K562 (cell line): ENCODE measurements at regions not wholly inside any gene's neighbourhood (a gene's known extent, or its start where the extent isn't known, plus 50 kb on each side); places are given as distances from the start of the nearest gene placed in this dataset.
A peak's percentile ranks its signal among the peaks of the same experiment; 100 is the strongest.
"Not testable (repeated sequence)": the region's sequence is repeated elsewhere in the genome, so short reads cannot be mapped to it uniquely, and the experiment has no call there.

ENCODE experiments used
- ATAC-seq: fragments of 200-7000 bp; cut with Tn5 transposase; 3 replicates; pipeline ENCODE4 v1.9.1; 2020; ENCODE audit warnings: moderate library complexity
- BruUV-seq: library from RNA; stranded (reverse); fragments of 400-500 nt; replicated peaks from 2 replicates; lab custom pipeline; 2021; lab: Mats Ljungman, UMichigan
- CTCF ChIA-PET: fragments of 300-600 bp; formaldehyde crosslinking; extraction: SDS; loops from one replicate; lab custom pipeline; 2021; ENCODE audit warnings: low intra/inter-chr PET ratio; lab: Yijun Ruan, JAX
- POLR2A ChIA-PET: fragments of 300-600, 350-650 bp; sonication (Branson Sonifier 250); formaldehyde crosslinking; extraction: SDS; loops from one replicate; lab custom pipeline; 2021; ENCODE audit warnings: antibody characterized with exemption, inconsistent platforms; lab: Yijun Ruan, JAX
- DNase-seq, 4 experiments: peaks; one replicate each; pipeline versions ENCODE4 v3.0.0 to v3.0.0-alpha.2; 2011 to 2018; ENCODE audit warnings: low spot score in 3 of 4, mixed read lengths in 3 of 4; ENCODE audit errors: extremely low read depth in 1 of 4
- FAIRE-seq: peaks from 2 replicates; lab custom pipeline; 2011; peaks lifted over from hg19 to GRCh38; lab: Jason Lieb, UNC
- H2AFZ ChIP-seq: 2 replicates; pipeline ENCODE4 v1.6.0; 2011; ENCODE audit warnings: low read depth, low read length, control low read depth, inconsistent platforms
- H3K27ac ChIP-seq: fragments of 200-600 bp; 3 replicates; pipeline ENCODE4 v1.8.0; 2011; ENCODE audit warnings: low read depth, mild to moderate bottlenecking, control low read depth, inconsistent platforms, low read length, moderate library complexity, mixed read lengths; ENCODE audit errors: extremely low read depth
- H3K27me3 ChIP-seq, 2 experiments: fragments of 300-600 bp in 1 of 2; 2 replicates in 1 of 2; 3 replicates in 1 of 2; pipeline versions ENCODE4 v1.6.0 to v1.8.0; 2011; ENCODE audit warnings: inconsistent platforms in 2 of 2, low read length in 2 of 2, mild to moderate bottlenecking in 1 of 2, mixed read lengths in 1 of 2, moderate library complexity in 1 of 2; ENCODE audit not compliant: control insufficient read depth in 2 of 2, insufficient read depth in 2 of 2
- H3K36me3 ChIP-seq: fragments of 300-600 bp; 3 replicates; pipeline ENCODE4 v1.8.0; 2011; ENCODE audit warnings: mild to moderate bottlenecking, low read length, inconsistent platforms; ENCODE audit not compliant: control insufficient read depth, insufficient read depth
- H3K4me1 ChIP-seq, 2 experiments: fragments of 200-600 bp in 1 of 2; replicated peaks in 1 of 2; 2 replicates in 1 of 2; 3 replicates in 1 of 2; pipeline versions ENCODE4 v1.5.1 to v1.8.0; 2011; ENCODE audit warnings: inconsistent platforms in 2 of 2, low read length in 2 of 2, mild to moderate bottlenecking in 1 of 2, mixed read lengths in 1 of 2, moderate library complexity in 1 of 2; ENCODE audit not compliant: control insufficient read depth in 2 of 2, insufficient read depth in 2 of 2
- H3K4me2 ChIP-seq: 2 replicates; pipeline ENCODE4 v1.6.1; 2011; ENCODE audit warnings: low read length, control low read depth, inconsistent platforms, mixed read lengths; ENCODE audit not compliant: insufficient read depth
- H3K4me3 ChIP-seq: fragments of 200-600 bp; sonication (generic), shearing (Covaris generic); 2 replicates; pipeline ENCODE4 v1.5.1; 2016; ENCODE audit warnings: control low read depth, inconsistent platforms
- H3K79me2 ChIP-seq: fragments of 200-600 bp; 3 replicates; pipeline ENCODE4 v1.8.0; 2011; ENCODE audit warnings: low read length, inconsistent platforms; ENCODE audit not compliant: control insufficient read depth, insufficient read depth
- H3K9ac ChIP-seq, 2 experiments: 2 replicates each; pipeline versions ENCODE4 v1.6.0 to v1.6.1; 2011; ENCODE audit warnings: low read depth in 2 of 2, low read length in 2 of 2, control low read depth in 1 of 2, inconsistent platforms in 1 of 2, mild to moderate bottlenecking in 1 of 2, mixed read lengths in 1 of 2; ENCODE audit not compliant: insufficient read depth in 1 of 2
- H3K9me1 ChIP-seq: one replicate; pipeline ENCODE4 v1.6.0; 2011; ENCODE audit warnings: inconsistent platforms, mild to moderate bottlenecking, low read length, moderate library complexity; ENCODE audit not compliant: control insufficient read depth, insufficient read depth
- H3K9me3 ChIP-seq: replicated peaks from 2 replicates; pipeline ENCODE4 v1.5.1; 2011; ENCODE audit warnings: low read depth, low read length, inconsistent platforms; ENCODE audit not compliant: control insufficient read depth, insufficient read depth
- H4K20me1 ChIP-seq: replicated peaks from 2 replicates; pipeline ENCODE4 v1.6.1; 2011; ENCODE audit warnings: low read length, inconsistent platforms, mixed read lengths; ENCODE audit not compliant: control insufficient read depth, insufficient read depth
- CBX2 ChIP-seq: fragments of 200-600 bp; sonication (generic); IDR thresholded peaks from one replicate; pipeline ENCODE4 v1.6.1; 2012; ENCODE audit warnings: mild to moderate bottlenecking, low read length, inconsistent platforms; ENCODE audit not compliant: insufficient read depth, poor library complexity, severe bottlenecking
- CTBP1 ChIP-seq: fragments of 450-650 bp; IDR thresholded peaks from 2 replicates; pipeline ENCODE4 v1.6.1; 2016; ENCODE audit warnings: borderline replicate concordance
- MAX ChIP-seq: sonication (generic); formaldehyde crosslinking; IDR thresholded peaks from 2 replicates; pipeline ENCODE4 v1.9.0; 2022; ENCODE audit warnings: mild to moderate bottlenecking, missing genetic modification reagents
- RAD21 ChIP-seq, 2 experiments: fragments of 250-450 bp in 1 of 2; fragments of 450-650 bp in 1 of 2; sonication (Bioruptor Pico) in 1 of 2; formaldehyde crosslinking in 1 of 2; IDR thresholded peaks in 1 of 2; conservative IDR thresholded peaks in 1 of 2; 2 replicates each; pipeline versions ENCODE4 v1.4.0 to v1.8.0; 2020 to 2022; ENCODE audit warnings: mild to moderate bottlenecking in 2 of 2, moderate library complexity in 1 of 2
- WGBS: fragments of 100-300 bp; shearing (Covaris generic); methylation state at CpG from one replicate; pipeline ENCODE4 v1.1.6; 2016; ENCODE audit warnings: low coverage, mixed read lengths; ENCODE audit not compliant: insufficient coverage; ENCODE audit errors: missing lambda C conversion rate; 5-methylcytosine and 5-hydroxymethylcytosine counted together
- in situ Hi-C: fragments of 300-500 bp; cut with MboI; formaldehyde crosslinking; loops from 4 replicates; pipeline ENCODE4 v1.15.0; 2018; ENCODE audit warnings: inconsistent platforms, mixed read lengths
- intact Hi-C: fragments of 100-400 bp; cut with micrococcal nuclease; formaldehyde crosslinking; loops from 2 replicates; pipeline ENCODE4 v1.14.2; 2022

DNA sequence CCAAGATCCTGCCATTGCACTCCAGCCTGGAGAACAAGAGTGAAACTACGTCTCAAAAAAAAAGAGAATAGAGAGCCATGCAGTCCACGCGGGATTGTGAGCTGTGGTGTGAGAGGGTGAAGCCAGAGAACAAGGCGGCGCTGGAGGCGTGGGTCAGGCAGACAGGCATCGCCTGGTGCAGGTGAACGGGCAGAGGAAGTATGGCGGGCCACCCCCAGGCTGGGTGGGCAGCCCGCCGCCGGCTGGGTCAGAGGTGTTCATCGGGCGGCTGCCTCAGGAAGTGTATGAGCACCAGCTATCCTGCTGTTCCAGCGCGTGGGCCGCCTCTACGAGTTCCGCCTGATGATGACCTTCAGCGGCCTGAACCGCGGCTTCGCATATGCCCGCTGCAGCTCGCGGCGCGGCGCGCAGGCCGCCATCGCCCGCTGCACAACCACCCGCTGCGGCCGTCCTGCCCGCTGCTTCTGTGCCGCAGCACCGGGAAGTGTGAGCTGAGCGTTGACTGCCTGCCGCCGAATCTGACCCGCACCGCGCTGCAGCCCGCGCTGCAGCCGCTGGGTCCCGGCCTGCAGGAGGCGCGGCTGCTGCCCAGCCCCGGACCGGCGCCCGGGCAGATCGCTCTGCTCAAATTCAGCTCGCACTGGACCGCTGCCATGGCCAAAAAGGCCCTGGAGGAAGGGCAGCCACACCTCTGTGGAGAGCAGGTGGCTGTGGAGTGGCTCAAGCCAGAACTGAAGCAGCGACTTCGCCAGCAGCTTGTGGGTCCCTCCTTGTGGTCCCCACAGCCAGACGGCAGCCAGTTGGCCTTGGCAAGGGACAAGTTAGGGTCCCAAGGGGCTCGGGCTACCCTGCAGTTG is 95.5 kb upstream of the PLEKHM1 start (continued):
- peak; percentile 48 for TF ChIP-seq MAX (CRISPR knock-in tag)
- TF ChIP-seq CTBP1 = peak; percentile 43; the same call in 1 of the 2 replicates
- peak; percentile 18 for TF ChIP-seq CBX2
- TF ChIP-seq RAD21 (CRISPR knock-in tag; conservative IDR thresholded peaks at IDR 0.05 in 1 of 2, IDR thresholded peaks at IDR 0.05 in 1 of 2) = 0 out of 4 replicates have a peak, but pooled peaks of 1 of the 2 experiments have one; percentile 4

- H3K79me2 ChIP-seq = peaks cover 27% of the 10 kb centered on the region
- POLR2A ChIA-PET = interaction anchor here (0.6 kb wide), 1 partner anchor 44 kb away, joined by 3 read pairs; no protein-coding TSS in a partner anchor
- H3K27me3 ChIP-seq = peaks cover 2 to 30% of the 10 kb centered on the region in 2 experiments; a peak in 3 of 5 replicates
- H3K9me3 ChIP-seq, H3K4me3 ChIP-seq, FAIRE-seq, ATAC-seq, H3K36me3 ChIP-seq, H3K4me2 ChIP-seq, BruUV-seq, H3K9ac ChIP-seq, CTCF ChIA-PET, H2AFZ ChIP-seq, intact Hi-C loops, DNase-seq, H4K20me1 ChIP-seq, H3K9me1 ChIP-seq, H3K27ac ChIP-seq: not testable (repeated sequence)
- in situ Hi-C loops = loop anchor here (25.0 kb wide), 1 partner anchor 1226 kb away; the partner anchor contains the start of gene WNT3
- 4% methylated on average over 3 of the region's 6 CpGs for WGBS
- H3K4me1 ChIP-seq = peaks cover 0 to 21% of the 10 kb centered on the region in 2 experiments; a peak in 2 of 5 replicates
Measured at GRCh38 chr17:45586651-45586934, 96.1 kb upstream of the PLEKHM1 start.
